AG08396 (cell line): ENCODE measurements at regions not wholly inside any gene's neighbourhood (a gene's known extent, or its start where the extent isn't known, plus 50 kb on each side); places are given as distances from the start of the nearest gene placed in this dataset.

Source experiments
- DNase-seq: peaks from one replicate; pipeline ENCODE4 v3.0.0; 2012; ENCODE audit warnings: low spot score, mixed read lengths

GRCh38 chr9:73655831-73656230, 504.2 kb downstream of the ANXA1 start:
- DNase-seq, result no peak

- DNase-seq, result no peak
Observed at GRCh38 chr9:73665253-73665652, 513.6 kb downstream of the ANXA1 start.

- no peak for DNase-seq
Observed at GRCh38 chr9:73667749-73668148, 516.1 kb downstream of the ANXA1 start.

- no peak for DNase-seq
Observed at GRCh38 chr9:73680831-73681230, 529.2 kb downstream of the ANXA1 start.

- DNase-seq, result no peak
Observed at GRCh38 chr9:73682789-73683188, 531.1 kb downstream of the ANXA1 start.

- peak; percentile 3 for DNase-seq
Observed at GRCh38 chr9:73683862-73684591, 532.4 kb downstream of the ANXA1 start.

- DNase-seq, result no peak
Observed at GRCh38 chr9:73684601-73685000, 532.9 kb downstream of the ANXA1 start.

GRCh38 chr9:73685786-73686185, 534.1 kb downstream of the ANXA1 start:
- no peak for DNase-seq

GRCh38 chr9:73689051-73689870, 537.6 kb downstream of the ANXA1 start:
- no peak for DNase-seq

GRCh38 chr9:73701415-73702057, 549.9 kb downstream of the ANXA1 start:
- DNase-seq, result no peak

- DNase-seq, result no peak
Observed at GRCh38 chr9:73714294-73714693, 562.6 kb downstream of the ANXA1 start.

GRCh38 chr9:73715591-73715990, 563.9 kb downstream of the ANXA1 start:
- no peak for DNase-seq

- DNase-seq, result no peak
Observed at GRCh38 chr9:73719660-73720059, 568.0 kb downstream of the ANXA1 start.

- no peak for DNase-seq
Observed at GRCh38 chr9:73720601-73721000, 568.9 kb downstream of the ANXA1 start.

GRCh38 chr9:73736270-73736669, 584.6 kb downstream of the ANXA1 start:
- no peak for DNase-seq

- DNase-seq, result no peak
Observed at GRCh38 chr9:73738741-73739530, 587.3 kb downstream of the ANXA1 start.

GRCh38 chr9:73741316-73741715, 589.7 kb downstream of the ANXA1 start:
- no peak for DNase-seq

GRCh38 chr9:73742412-73742811, 590.7 kb downstream of the ANXA1 start:
- DNase-seq, result no peak

- no peak for DNase-seq
Observed at GRCh38 chr9:73743826-73744225, 592.2 kb downstream of the ANXA1 start.

GRCh38 chr9:73745598-73745997, 593.9 kb downstream of the ANXA1 start:
- DNase-seq, result no peak

- no peak for DNase-seq
Observed at GRCh38 chr9:73753171-73753570, 601.5 kb downstream of the ANXA1 start.

- DNase-seq, result no peak
Observed at GRCh38 chr9:73761905-73762304, 610.2 kb downstream of the ANXA1 start.
